ENCODE measurements at regions not wholly inside any gene's neighbourhood (a gene's known extent, or its start where the extent isn't known, plus 50 kb on each side); places are given as distances from the start of the nearest gene placed in this dataset.
"Not testable (repeated sequence)": the region's sequence is repeated elsewhere in the genome, so short reads cannot be mapped to it uniquely, and the experiment has no call there.

DNA sequence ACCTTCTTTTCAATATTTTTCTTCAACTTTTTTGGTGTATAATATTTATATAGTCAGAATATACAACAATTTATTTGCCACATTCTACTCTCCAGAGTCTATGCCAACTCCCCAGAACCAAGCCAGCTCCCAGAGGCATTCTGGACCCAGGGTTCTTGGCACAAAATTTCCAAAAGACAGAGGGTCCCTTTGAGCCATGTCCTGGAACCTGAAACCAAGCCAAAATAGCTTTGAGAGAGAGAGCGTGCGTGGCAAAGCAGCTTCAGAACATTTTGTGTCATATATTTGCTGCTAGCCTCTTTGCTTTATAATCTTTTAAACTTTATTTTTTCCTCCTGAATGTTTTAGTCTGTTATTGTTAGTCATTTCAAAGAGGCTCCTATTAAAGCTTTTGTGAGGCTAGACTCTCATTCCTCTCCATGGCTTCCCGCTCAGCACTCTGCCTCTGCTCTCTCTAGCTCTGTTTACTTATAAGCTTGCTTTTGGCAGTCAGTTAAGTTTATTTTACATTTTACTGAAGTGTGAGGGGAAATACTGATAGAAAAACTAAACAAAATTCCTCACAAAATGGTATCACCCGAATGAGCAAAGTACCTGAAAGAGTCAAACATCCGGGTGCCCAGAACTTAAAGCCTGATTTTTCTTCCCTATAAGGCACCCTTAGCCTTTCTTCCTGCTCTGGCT, 605.1 kb upstream of the ID4 start:
- no peak for DNase-seq (ENCODE audit: low read depth, low spot score)

DNA sequence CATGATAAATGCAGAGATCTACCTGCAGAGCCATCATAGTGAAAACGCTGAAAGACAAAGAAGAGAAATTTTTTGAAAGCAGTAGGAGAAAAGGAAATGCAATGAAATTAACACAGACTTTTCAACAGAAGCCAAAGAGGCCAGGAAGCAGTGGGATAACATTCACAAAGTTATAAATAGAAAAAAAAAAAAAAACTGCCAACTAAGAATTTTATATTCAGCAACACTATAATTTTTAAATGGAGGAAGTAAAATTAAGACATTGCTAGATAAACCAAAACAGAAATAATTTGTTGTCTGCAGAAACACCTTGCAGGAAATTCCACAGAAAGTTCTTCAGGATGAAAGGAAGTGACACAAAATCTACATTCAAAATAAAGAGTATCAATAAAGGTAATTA, 591.5 kb upstream of the ID4 start:
- no peak for DNase-seq (ENCODE audit: low read depth, low spot score)

DNA sequence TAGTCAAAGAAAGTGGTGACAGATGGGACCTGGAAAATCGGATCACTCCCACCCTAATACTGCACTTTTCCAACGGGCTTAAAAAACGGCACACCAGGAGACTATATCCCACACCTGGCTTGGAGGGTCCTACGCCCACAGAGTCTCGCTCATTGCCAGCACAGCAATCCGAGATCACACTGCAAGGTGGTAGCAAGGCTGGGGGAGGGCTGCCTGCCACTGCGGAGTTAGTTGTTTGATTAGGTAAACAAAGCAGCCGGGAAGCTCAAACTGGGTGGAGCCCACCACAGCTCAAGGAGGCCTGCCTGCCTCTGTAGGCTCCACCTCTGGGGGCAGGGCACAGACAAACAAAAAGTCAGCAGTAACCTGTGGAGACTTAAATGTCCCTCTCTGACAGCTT, 590.0 kb upstream of the ID4 start:
- not testable (repeated sequence) for DNase-seq (ENCODE audit: low read depth, low spot score)

DNA sequence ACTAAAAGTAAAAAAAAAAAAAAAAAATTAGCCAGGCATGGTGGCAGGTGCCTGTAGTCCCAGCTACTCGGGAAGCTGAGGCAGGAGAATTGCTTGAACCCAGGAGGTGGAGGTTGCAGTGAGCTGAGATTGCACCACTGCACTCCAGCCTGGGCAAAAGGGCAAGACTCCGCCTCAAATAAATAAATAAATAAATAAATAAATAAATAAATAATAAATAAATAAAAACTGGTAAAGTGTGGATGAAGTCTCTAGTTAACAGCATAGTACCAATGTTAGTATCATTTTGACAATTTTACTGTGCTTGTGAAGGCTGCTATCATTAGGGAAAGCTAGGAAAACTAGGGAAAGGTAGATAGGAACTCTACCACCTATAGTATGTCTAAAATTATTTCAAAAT, 581.0 kb upstream of the ID4 start:
- DNase-seq (ENCODE audit: low read depth, low spot score) = not testable (repeated sequence)

DNA sequence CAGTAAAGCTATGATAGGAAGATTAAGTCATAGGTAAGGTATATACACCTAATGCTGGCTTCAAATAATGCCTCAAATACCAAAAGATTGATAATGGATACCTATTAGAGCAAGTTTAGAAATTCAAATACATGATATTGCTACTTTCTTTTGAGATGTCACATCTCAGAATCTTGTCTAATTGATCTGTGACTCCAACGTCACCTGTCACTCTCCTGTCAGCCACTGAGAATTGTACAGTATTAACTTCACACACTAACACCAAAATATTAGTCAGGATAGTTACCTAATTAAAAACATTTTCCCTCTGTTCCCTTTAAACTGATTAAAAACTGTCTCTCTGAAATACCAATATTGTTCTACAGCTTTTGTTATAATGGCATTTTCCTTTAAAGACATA, 575.5 kb upstream of the ID4 start:
- DNase-seq (ENCODE audit: low read depth, low spot score) = no peak

DNA sequence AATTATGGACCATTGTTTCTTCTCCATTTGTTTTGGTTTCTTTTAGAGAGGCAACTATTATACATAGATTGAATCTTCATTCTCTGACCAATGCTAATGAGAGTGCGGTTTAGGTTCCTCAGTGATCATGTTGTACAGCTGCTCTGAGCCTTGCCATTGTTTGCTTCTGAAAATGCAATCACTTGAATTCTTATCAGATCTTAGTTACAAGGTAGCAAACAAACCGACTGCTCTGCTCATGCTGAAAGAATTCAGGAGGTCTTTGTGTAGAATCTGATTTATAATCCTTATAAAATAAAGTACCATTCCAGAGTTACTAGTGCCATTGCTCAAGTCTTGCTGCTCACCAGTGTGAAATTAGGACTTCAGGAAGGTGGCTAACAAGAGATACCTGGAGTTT, 569.1 kb upstream of the ID4 start:
- DNase-seq (ENCODE audit: low read depth, low spot score) = no peak

DNA sequence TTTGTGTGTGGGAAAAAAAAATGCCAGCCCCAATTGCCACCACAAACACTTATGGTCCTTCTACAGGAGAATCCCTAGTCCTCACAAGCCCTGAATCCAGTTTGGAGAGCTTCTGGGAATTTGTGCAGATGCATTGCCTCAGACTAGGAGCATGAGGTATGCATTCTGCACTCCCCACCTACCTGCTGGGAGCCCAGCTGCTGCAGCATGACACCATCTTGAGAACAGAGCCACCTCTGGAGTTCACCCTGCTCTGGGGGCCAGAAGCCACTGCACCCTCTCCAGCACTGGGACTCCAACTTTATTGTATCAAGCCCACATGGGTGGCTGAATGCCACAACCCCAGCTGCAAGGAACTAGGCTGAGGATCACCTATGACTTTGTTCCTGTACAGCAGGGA, 568.5 kb upstream of the ID4 start:
- DNase-seq (ENCODE audit: low read depth, low spot score) = no peak

DNA sequence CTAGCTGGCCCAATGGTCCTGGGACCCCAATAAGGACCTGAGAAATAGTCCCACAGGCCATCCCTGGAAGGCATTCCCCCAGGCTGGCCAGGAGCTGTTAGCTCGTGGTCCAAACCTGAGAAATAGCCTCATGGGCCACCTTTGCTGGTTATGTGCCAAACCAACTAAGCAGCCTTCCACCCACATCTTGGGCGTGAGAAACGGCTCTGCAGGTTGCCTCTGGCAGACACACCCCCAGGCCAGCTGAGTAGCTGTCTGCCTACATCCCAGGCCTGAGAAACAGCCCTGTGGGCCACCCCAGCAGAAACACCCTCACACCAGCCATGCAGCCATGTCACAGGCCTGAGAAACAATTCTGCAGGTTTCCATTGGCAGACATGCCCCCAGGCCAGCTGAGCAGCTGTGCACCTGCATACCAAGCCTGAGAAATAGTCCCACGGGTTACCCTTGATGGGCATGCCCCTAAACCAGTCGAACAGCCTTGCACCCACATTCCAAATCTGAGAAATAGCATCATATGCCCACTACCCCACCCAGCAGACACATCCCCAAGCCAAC, 567.8 kb upstream of the ID4 start:
- DNase-seq (ENCODE audit: low read depth, low spot score) = no peak

DNA sequence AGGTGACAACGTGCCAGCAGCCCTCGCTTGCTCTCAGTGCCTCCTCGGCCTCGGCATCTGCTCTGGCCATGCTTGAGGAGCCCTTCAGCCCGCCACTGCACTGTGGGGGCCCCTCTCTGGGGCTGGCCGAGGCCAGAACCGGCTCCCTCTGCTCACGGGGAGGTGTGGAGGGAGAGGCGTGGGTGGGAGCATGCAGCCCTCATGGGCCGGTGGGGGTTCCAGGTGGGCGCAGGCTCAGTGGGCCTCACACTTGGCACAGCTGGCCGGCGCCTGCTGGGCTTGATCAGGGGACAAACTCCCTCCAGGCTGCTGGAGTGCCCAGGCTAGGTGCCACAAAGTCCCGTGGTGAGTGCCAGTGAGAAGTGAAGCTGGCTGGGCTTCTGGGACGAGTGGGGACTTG, 566.6 kb upstream of the ID4 start:
- DNase-seq (ENCODE audit: low read depth, low spot score) = no peak

DNA sequence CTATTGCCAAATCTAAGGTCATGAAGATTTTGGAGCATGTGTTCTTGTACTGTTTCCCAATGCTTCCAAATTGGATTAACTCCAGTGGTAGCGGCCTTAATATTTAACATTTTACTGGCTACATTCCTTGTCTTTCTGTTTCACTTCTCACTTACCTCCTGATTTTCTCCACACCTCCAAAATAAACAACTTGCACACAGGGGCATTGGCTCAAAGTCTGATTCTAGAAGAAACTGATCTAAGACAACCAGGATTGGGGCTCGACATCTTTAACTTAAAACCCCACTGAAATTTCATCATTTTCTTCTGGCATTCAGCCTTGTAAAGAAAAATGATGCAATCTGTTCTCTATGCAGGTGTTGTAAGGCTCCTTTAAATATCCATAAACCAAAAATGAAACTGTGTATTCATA, 557.9 kb upstream of the ID4 start:
- no peak for DNase-seq (ENCODE audit: low read depth, low spot score)

DNA sequence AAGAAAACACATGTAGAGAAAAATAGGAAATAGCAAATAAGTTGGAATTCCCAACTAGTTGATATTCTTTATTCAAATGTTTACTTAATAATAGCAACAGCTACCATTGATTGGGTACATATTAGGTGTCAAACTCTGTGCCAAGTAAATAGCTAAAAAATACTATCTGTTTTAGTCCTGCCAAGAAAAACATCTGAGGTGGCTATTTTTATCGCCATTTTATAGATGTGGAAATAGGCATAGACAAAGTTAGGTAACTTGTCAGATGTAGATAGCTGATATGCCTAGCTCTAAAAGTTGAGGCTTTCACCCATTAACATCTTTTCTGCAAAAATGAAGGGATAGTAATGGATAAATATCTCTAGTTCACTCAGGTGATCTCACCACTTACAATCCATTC, 549.2 kb upstream of the ID4 start:
- DNase-seq (ENCODE audit: low read depth, low spot score) = no peak

DNA sequence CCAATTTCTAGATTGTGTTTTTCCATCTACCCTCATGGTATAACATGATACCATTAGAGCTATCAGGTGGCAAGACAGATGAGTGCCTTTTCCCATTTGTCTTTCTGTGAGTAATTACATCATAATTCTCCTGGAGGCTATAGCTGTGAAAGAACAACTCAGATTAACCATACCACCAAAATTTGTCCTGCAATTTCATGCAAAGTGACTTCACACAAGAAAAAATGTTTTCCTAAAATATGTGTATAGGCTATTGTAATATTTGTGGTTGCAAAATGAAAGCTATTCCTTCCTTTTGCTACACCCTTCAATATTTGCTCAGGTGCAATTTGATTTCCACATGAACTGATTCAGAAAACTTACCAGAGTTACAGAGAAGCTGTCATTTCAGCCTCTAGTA, 547.7 kb upstream of the ID4 start:
- no peak for DNase-seq (ENCODE audit: low read depth, low spot score)

DNA sequence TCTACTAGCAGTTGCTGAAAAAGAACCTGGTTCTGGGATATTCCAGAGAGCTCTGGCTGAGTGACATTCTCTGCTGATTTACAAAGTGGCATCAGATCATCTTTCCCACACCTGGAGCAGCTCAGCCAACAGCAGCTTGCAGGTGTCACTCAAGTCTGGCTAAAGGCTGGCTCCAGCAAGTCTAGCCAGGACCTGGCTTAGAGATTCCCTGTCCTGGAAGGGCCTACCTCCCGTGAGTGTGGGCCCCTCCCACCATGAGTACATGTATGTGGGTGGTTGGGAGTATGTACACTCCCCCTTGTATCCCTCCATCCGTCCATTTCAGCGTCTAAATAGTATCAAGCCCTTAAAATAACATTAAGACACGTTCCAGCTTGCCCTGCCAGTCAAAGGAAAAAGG, 539.3 kb upstream of the ID4 start:
- DNase-seq (ENCODE audit: low read depth, low spot score) = no peak

DNA sequence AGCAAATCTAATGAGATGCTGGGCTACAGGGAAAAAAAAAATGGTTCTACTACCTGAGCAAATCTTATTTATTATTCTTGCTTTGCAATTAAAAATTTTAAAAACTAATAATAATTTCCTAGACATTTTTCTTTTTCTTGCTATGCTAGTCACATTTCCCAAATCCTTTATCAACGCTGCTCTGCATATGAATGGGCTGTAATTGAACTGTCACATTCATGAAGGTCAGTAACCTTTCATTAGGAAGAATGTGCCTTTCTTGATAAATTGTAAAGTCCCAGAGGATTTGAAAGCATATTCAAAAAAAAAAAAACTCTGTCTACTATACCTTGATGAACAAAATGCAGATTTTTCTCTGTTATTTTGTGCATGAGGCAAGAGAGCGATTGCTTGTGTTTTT, 538.7 kb upstream of the ID4 start:
- no peak for DNase-seq (ENCODE audit: low read depth, low spot score)

DNA sequence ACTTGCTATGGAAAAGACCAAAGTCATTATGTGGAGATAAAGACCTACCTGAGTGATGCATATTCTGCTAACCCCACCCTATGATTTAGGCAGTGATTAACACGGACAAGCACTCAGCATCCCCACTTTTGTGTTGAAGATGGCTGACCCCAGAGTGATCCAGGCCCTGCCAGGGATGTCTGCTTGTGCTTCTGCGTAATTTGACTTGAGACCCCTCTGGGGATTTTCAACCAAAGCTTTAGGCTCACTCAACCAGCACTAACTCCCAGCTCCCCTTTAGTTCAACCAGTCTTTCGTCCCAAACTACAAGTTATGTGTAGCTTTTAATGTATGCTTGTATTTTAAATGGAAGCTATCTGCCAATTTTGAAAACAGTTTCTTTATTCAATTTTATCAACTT, 538.0 kb upstream of the ID4 start:
- DNase-seq (ENCODE audit: low read depth, low spot score) = no peak

DNA sequence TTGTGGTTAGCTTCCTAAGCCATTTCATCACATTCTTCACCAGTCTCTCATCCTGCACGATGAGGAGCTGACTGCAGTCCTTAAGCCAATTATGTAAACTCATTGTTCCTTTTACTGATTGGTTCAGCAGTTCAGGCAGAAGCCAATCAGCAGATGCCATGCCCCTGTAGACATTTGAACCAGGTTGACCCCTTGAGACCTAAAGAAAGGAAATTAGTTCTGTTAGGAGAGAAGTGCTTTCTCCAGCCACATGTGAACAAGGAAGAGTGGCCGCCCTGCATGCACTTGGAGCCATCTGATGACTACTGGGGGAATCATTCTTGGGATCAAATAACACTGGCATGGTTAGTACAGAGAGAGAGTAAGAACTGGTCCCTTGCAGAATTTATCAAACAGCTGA, 535.2 kb upstream of the ID4 start:
- no peak for DNase-seq (ENCODE audit: low read depth, low spot score)

DNA sequence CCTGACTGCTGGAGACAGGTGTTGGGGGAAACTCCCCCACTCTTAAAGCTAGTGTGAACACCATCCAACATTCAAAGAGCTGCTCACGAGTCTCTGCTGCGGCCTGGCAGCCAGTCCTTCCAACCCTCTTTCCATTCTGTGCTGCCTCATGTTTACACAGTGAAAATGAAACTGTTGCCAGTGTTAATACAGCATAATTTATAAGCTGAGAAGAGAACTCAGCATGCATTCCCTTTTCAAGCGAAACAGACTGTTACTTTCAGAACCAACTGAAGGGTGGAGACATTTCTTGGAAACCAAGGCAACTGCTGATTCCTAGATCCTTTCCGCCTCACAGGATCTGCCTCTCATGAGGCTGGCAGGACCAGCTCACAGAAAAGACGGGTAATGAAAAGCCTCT, 533.8 kb upstream of the ID4 start:
- DNase-seq (ENCODE audit: low read depth, low spot score) = no peak

DNA sequence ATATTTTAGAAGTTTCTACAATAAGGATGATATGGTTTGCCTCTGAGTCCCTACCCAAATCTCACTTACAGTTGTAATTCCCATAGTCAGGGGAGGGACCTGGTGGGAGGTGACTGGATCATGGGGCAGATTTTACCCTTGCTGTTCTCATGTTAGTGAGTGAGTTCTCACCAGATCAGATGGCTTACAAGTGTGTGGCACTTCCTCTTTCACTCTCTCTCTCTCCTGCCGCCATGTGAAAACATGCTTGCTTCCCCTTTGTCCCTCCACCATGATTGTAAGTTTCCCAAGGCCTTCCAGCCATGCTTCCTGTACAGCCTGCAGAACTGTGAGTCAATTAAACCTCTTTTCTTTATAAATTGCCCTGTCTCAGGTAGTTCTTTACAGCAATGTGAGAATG, 527.5 kb upstream of the ID4 start:
- no peak for DNase-seq (ENCODE audit: low read depth, low spot score)

DNA sequence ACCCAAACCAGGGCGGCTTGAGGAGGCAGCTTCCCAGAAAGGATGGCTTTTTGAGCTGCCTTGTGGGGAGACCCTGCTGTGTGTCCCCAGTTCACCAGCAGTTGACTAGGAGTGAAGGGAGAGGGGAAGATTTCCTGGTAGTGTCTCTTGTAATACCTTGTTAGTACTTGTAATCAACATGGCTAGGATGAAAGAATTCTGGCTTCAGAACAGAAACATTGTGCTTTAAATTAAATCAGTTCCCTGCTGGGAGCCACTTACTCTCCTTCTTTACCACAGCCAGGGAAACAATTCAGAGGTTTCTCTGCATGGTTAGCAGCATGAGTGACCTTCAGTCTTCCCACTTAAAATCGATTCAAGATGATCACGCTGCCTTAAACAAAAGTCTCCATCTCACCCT, 525.4 kb upstream of the ID4 start:
- DNase-seq (ENCODE audit: low read depth, low spot score) = no peak

DNA sequence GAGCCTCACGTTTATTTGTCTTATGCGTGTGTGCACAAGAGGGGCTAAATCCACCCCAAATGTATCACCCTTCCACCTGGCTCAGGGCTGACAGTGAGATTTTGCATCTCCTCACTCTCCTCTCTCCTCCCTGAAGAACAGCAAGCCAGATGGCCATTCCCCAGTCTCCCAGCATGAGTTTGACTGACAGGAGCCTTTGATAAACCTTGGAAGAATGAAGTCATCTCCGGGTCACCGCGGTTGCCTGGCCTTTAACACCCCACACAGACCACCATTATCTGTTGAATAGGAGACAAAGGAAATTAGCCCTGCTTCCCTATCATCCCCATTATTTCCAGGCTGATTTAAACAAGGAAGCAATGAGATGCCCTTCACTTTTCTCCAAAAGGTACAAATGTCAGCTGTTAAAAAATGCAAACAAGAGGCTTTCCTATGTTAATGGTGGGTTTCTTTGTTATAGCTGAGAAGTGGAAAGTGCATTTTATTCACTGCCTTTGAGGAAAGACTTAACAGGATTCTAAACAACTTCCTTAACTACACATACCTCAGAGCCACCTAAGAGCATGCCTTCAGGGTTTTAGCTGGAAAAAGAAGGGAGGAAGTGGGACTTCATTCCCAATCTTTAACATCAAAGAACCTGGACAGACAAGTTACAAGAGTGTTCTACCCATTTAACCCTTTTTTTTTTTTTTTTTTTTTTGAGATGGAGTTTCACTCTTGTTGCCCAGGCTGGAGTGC, 524.8 kb upstream of the ID4 start:
- no peak for DNase-seq (ENCODE audit: low read depth, low spot score)

DNA sequence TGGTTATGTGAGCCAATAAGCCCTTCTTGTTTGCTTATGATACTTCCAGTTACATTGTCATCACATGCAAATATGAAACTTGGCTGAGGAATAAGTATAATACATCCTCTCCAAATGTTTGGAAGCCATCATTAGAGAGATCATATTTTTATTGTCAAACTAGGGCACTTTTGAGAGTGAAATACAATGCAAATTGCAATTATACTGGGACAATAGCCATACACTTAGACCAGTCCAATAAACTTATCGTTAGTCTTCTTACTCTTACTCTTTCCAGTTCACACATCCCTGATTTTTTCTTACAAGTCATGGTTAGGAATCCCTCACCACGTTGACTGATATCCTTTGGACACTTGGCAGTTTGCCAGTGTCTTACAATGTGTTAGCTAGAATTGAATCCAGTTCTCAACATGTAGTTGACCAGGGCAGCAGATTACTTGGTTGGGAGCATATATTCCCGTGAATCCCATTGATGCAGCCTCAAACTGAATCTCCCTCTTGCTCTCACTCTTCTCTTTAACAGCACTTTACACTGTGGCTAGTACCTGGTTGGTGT, 519.7 kb upstream of the ID4 start:
- DNase-seq (ENCODE audit: low read depth, low spot score) = no peak

DNA sequence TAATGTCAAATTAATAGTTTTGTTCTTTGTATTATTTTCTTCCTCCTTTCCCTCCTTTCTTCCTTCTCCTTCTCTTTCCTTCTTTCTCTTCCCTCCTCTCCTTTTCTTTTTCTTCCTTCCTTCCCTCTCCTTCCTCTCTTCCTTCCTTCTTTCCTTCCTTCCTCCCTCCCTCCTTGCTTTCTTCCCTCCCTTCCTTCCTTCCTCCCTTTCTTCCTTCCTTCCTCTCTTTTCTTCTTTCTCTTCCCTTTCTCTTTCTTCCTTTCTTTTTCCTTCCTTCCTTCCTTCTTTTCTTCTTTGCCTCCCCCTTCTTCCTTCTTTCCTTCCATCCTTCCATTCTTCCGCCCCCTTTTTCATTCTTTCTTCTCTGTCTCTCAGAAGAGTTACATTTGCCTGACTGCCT, 518.2 kb upstream of the ID4 start:
- DNase-seq (ENCODE audit: low read depth, low spot score) = no peak

DNA sequence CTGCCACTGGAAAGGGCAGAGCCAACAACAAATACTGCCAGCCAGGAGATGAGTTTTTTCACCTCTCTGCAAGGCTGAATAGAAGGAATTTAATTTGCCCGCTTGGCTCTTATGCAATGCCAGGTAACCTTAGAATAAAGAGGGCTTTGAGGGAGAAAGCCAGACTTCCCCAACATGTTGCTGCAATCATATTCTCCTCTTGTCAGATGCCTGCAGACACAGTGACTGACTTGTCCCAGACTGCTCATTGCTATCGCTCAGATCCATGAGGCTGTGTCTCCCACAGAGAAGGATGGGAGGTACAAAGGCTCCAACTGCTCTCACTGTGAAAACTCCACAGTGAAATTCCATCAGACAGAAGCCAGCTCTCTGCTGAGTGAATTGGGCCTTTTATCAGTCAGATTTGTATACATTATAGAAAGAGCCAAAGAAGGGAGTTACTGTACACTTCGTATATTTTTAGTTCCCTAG, 517.0 kb upstream of the ID4 start:
- no peak for DNase-seq (ENCODE audit: low read depth, low spot score)
